ENCODE measurements at regions not wholly inside any gene's neighbourhood (a gene's known extent, or its start where the extent isn't known, plus 50 kb on each side); places are given as distances from the start of the nearest gene placed in this dataset.

GRCh38 chr13:48591889-48592687 is 59.2 kb upstream of the RCBTB2 start:
- Histone ChIP-seq H3K9me3 (no peaks in the 10 kb centered on the region), H3K27me3 (no peaks in the 10 kb centered on the region), H3K4me1 (peaks cover 0 to 2% (median 0%) of the 10 kb centered on the region in 3 donors), H3K27ac (no peak overlapping the region), H3K4me3 (no peak overlapping the region), H3K36me3 (no peaks in the 10 kb centered on the region)
- TF ChIP-seq EP300 (IDR thresholded peaks at IDR 0.05) = no peak
- no peak for TF ChIP-seq CTCF (IDR thresholded peaks at IDR 0.05)
- TF ChIP-seq POLR2A (IDR thresholded peaks at IDR 0.05) = no peak
- no peak for TF ChIP-seq POLR2AphosphoS5 (IDR thresholded peaks at IDR 0.05)
- 80 to 92% methylated on average over 3 to 4 of the region's 4 CpGs for WGBS, 2 donors (ENCODE audit: low coverage in 1 of 2)
- no peak for ATAC-seq

DNA sequence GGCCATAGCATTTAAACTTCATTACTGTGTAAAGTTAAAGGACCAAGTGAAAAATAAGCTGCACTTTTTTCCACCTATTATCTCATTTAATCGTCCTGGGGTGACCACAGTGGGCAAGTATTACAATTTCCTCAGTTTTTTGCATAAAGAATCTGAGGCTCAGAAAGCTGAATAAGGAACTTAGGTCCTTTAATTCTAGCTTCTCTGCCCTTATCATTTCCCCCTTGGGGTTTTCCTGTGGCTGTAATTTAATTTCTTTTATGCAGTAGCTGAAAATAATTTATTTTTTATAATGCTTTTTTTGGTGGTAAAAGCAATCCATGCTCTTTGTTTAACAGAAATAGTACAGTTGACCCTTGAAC is 59.8 kb upstream of the RCBTB2 start:
- WGBS, 2 donors (ENCODE audit: low coverage in 1 of 2) = 47 to 60% methylated on average over 1 of the region's 1 CpG
- H3K4me1 ChIP-seq = no peaks in the 10 kb centered on the region
- no peaks in the 10 kb centered on the region for H3K36me3 ChIP-seq
- H3K4me3 ChIP-seq = no peak overlapping the region
- no peaks in the 10 kb centered on the region for H3K9me3 ChIP-seq
- H3K27me3 ChIP-seq = no peaks in the 10 kb centered on the region
- no peak for TF ChIP-seq POLR2AphosphoS5 (IDR thresholded peaks at IDR 0.05)
- TF ChIP-seq POLR2A (IDR thresholded peaks at IDR 0.05) = no peak
- TF ChIP-seq EP300 (IDR thresholded peaks at IDR 0.05) = no peak
- no peak for TF ChIP-seq CTCF (IDR thresholded peaks at IDR 0.05)
- no peak overlapping the region for H3K27ac ChIP-seq
- no peak for ATAC-seq

GRCh38 chr13:48593536-48593935 is 60.2 kb upstream of the CYSLTR2 start:
- Histone ChIP-seq H3K4me3 (no peak overlapping the region), H3K27me3 (no peaks in the 10 kb centered on the region), H3K36me3 (no peaks in the 10 kb centered on the region), H3K27ac (no peak overlapping the region), H3K9me3 (peaks cover 0 to 5% (median 0%) of the 10 kb centered on the region in 3 donors), H3K4me1 (no peaks in the 10 kb centered on the region)
- ATAC-seq = no peak
- TF ChIP-seq POLR2AphosphoS5 (IDR thresholded peaks at IDR 0.05) (no peak), EP300 (IDR thresholded peaks at IDR 0.05) (no peak), CTCF (IDR thresholded peaks at IDR 0.05) (no peak), POLR2A (IDR thresholded peaks at IDR 0.05) (no peak)
- 81% methylated on average over 3 of the region's 4 CpGs; no CpG with 5 or more reads in 1 of the 2 donors for WGBS, 2 donors (ENCODE audit: low coverage in 1 of 2)

GRCh38 chr13:48594096-48594815 is 59.5 kb upstream of the CYSLTR2 start:
- Histone ChIP-seq H3K36me3 (no peaks in the 10 kb centered on the region), H3K27me3 (no peaks in the 10 kb centered on the region), H3K9me3 (peaks cover 0 to 7% (median 0%) of the 10 kb centered on the region in 3 donors), H3K27ac (no peak overlapping the region), H3K4me3 (no peak overlapping the region), H3K4me1 (no peaks in the 10 kb centered on the region)
- 65 to 70% methylated on average over 6 of the region's 6 CpGs for WGBS, 2 donors (ENCODE audit: low coverage in 1 of 2)
- TF ChIP-seq POLR2AphosphoS5 (IDR thresholded peaks at IDR 0.05) (no peak), POLR2A (IDR thresholded peaks at IDR 0.05) (no peak), CTCF (IDR thresholded peaks at IDR 0.05) (no peak), EP300 (IDR thresholded peaks at IDR 0.05) (no peak)
- ATAC-seq = no peak

All from gastroesophageal sphincter (tissue), 4 donors.